NCI-H1417 treated with DMSO at 0.1 percent for 48 hours (cell line): ENCODE measurements at regions not wholly inside any gene's neighbourhood (a gene's known extent, or its start where the extent isn't known, plus 50 kb on each side); places are given as distances from the start of the nearest gene placed in this dataset.
"Not testable (repeated sequence)": the region's sequence is repeated elsewhere in the genome, so short reads cannot be mapped to it uniquely, and the experiment has no call there.

ENCODE experiments used
- DNase-seq: peaks from one replicate; lab custom pipeline; 2025; lab: John Stamatoyannopoulos, UW

GRCh38 chr5:90134892-90135291 is 274.7 kb downstream of the CETN3 start:
- no peak for DNase-seq

DNA sequence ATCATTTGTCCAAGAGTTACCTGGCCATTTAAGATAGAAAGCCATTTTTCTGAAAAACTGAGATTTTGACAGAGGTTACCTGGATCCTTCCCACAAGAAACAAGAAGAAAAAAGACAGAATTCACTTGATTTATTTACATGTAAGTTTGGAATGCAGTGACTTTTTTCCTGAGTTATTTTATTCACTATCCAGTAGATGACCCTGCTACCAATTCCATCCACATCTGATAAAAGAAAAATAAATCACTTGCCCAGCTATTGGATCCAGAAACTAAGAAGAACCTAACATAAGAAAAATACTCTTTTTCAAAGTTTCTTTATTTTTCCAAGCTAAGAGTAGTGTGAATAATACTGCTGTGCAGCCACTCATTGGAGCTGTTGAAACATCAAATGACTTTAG is 275.2 kb downstream of the CETN3 start:
- DNase-seq, result no peak

DNA sequence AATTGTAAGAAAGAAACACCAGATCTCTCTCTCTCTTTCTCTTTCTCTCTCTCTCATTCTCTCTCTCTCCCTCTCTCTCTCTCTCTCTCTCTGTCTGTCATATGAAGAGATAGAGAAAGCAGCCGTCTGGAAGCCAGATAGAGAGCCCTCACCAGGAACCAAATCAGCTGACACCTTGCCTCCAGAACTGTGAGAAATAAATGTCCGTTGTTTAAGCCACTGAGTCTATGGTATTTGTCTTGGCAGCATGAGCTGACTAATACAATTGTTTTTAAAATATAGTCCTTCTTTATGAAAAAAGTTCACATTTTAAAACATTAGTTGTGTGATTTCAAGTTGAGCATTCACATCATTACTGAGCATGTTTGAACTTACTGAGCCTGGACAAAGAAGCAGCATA is 275.6 kb downstream of the CETN3 start:
- DNase-seq, result no peak

GRCh38 chr5:90131383-90132133 is 278.0 kb downstream of the CETN3 start:
- DNase-seq, result no peak

GRCh38 chr5:90128551-90128950 is 281.0 kb downstream of the CETN3 start:
- no peak for DNase-seq

- no peak for DNase-seq
These were observed 290.0 kb downstream of the CETN3 start for GRCh38 chr5:90119531-90119971.

DNA sequence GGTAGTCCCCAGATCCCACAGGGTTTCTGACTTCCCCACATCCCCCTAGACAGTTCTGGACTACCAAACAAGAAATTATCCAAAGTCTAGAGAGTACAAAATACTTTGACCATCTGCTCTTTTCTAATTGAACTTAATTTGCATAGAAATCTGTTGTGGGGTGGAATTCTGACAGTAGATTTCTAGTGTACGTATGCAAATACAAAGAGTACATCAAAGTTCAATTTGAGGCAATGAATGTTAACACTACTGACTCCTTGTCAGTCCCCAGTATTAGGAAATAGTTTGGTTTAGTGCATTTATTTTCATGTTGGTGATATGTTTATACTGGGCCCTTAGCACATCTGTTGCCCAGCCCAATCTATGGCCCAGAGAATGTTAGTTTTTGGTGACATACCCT is 292.6 kb downstream of the CETN3 start:
- no peak for DNase-seq

- DNase-seq, result no peak
These were observed 296.4 kb downstream of the CETN3 start for GRCh38 chr5:90113108-90113507.

DNA sequence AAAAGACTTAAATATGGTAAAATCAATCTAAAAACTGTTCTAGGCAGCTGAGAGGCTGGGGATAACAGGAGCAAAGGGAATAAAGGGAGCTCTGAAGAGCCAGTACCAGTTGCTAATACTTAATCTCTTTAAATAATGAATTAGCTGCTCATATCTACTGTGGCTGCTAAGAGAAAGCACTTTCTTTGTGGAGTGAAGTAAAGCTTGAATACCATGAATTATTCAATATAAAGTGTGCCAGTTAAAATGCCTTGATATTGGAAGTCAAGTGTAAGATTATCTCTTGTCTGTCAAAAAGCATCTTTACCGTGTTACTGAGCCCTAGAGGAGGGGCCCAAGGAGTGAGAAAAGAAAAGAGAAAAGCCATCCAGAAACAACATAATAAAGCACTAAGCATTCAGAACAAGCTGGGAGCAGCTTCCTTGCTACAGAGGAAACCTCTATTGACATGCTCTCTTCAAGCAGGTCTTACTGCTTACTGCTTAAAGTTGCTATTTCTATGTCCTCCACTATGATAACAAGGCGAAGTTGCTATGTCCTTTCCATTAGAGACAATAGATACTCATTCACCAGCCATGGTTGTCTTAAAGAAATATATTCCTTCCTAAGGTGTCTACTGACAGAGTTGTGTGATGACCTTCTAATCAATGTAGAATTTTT is 297.4 kb downstream of the CETN3 start:
- no peak for DNase-seq

DNA sequence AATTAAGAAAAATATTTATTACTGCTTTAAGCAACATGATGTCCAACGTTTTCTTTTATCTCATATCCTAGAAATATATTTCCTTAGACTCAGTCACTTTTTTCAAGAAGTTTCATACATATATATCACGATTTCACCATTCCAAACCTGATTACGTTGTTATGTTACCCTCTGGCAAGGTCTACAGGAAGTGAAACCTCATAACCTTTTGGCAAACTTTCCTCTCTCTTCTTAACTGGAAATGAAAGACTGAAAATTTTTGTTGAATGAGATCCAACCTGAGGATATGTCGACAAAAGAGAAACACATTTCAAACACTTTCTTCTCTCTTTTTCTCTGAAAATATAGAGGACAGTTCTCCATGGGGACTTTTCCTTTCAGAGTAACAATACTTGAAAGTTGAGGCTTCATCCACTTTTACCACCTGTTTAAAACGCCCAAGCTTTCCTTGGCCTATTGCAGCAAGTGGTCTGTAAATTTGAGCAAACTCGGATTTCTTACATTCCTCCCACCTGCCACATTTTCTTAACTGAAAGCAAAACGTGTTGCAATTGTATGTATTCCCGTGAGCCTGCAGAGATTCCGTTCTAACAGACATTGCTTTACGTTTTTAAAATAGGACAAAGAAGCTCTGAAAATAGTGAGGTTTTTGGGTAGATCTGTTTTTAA is 298.1 kb downstream of the CETN3 start:
- DNase-seq, result no peak

GRCh38 chr5:90109285-90109684 is 300.3 kb downstream of the CETN3 start:
- DNase-seq, result no peak

- no peak for DNase-seq
These were observed 310.5 kb downstream of the CETN3 start for GRCh38 chr5:90099099-90099498.

DNA sequence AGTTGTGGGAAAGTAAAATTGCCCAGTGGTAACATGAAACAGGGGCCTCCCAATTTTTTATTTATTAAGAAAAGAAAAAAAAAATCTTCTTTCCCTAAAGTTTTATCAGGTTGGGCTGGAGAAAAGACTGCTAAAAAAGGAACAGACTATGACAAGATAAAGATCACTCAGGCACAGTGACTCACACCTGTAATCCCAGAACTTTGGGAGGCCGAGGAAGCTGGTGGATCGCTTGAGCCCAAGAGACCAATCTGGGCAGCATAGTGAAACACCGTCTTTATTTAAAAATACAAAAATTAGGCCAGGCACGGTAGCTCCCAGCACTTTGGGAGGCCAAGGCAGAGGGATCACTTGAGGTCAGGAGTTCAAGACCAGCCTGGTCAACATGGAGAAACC is 312.5 kb downstream of the CETN3 start:
- DNase-seq, result no peak

- DNase-seq, result no peak
These were observed 313.0 kb downstream of the CETN3 start for GRCh38 chr5:90096415-90097081.

DNA sequence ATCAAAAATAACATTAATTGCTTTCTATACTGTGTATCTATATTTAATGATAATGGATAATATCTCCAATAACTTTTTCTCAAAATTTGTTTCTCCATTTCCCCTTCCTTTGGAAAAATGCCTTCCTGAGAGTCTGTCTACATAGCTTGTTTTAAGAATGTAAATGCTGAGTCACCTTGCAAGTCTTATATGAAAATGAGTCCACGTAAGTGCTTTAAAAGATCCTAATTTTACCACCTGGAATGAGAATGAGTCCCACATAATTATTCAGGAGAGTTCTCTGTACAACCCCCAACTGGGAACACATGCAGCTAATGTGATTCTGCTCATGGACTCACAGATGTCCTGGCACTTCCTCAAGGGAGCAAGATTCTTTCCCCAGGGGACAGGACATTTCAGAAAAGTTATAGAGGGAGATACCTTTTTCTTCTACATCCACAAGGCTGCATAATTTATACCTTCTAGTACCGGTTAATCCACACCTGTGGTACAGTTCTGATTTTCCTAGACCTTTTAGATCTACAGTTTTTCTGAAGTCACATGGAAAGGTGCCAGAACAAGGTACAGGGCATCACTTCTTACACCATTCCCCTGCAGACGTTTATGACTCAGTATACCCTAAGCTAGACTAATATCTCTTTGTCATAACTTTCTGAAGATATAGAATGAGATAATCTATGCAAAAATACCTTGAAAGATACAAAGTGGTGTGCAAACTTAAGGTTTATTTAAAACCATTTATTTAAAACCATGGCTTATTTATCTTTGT is 314.1 kb downstream of the CETN3 start:
- no peak for DNase-seq

- no peak for DNase-seq
These were observed 315.6 kb downstream of the CETN3 start for GRCh38 chr5:90093751-90094485.

GRCh38 chr5:90092734-90093133 is 316.8 kb downstream of the CETN3 start:
- no peak for DNase-seq

DNA sequence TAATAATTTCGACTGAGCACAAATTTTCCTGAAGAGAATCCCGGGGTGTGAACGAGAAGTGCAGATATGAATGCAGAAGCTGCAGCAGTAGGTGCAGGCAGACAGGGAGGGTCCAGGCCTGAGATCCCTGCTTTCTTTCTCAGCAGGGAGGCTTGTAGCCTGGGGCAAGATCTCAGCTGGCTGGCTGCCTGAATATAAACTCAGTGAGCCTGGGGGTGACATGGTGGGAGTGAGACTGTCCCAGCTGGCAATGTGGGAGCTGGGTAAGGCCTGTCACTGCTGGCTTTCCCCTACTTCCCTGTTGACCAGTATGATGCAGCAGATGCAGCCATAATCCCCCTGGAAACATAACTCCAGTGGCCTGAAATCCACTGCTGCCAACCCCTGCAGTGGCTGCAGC is 325.2 kb downstream of the CETN3 start:
- DNase-seq, result no peak

DNA sequence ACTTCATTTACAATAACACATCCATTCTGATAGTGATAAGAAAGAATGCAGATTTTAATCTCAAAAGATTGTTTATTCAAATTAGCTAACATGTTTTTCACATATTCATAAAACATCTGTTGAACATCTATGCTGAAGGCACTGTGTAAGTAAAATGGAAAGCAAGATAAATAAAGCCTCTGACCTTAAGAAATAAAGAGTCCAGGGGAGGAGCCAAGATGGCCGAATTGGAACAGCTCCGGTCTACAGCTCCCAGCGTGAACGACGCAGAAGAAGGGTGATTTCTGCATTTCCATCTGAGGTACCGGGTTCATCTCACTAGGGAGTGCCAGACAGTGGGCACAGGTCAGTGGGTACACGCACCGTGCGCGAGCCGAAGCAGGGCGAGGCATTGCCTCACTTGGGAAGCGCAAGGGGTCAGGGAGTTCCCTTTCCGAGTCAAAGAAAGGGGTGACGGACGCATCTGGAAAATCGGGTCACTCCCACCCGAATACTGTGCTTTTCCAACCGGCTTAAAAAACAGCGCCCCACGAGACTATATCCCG is 336.5 kb downstream of the CETN3 start:
- DNase-seq, result not testable (repeated sequence)

DNA sequence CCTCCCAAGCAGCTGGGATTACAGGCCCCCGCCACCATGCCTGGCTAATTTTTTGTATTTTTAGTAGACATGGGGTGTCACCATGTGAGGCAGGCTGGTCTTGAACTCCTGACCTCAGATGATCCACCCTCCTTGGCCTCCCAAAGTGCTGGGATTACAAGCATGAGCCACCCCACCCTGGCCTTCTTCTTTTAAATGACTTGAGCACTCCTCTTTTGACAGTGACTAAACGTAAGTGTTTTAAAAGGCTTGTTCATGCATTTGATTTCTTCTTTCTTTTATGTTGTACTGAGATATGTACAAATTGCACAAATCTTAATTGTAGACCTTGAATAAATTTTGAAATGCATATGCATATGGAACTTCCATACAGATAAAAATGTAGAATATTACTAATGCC is 337.9 kb downstream of the CETN3 start:
- DNase-seq, result no peak

DNA sequence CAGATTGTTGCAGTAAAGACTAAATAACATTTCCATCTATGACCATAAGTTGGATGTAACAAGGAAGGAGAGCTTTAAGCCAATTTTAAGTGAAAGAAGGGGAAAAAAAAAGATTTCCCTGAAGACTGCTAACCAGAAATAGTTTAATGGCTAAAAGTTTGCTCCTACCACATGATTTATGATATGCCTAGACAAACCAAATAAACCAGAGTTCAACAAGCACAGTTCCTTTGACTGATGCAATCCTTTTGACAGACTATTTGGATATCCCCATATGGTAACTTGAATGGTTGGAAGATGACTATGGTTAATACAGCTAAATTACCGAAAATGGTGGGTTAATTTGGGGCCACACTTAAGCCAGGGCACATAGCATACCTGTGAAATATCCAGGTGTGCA is 338.5 kb downstream of the CETN3 start:
- no peak for DNase-seq
